HUES6 (cell line): ENCODE measurements at regions not wholly inside any gene's neighbourhood (a gene's known extent, or its start where the extent isn't known, plus 50 kb on each side); places are given as distances from the start of the nearest gene placed in this dataset.
"Not testable (repeated sequence)": the region's sequence is repeated elsewhere in the genome, so short reads cannot be mapped to it uniquely, and the experiment has no call there.

Experiments used
- H3K27ac ChIP-seq: 2 replicates; pipeline ENCODE4 v1.7.0; 2013; ENCODE audit warnings: low read depth, mild to moderate bottlenecking, low read length, inconsistent platforms
- H3K27me3 ChIP-seq: 2 replicates; pipeline ENCODE4 v1.6.1; 2013; ENCODE audit warnings: low read length; ENCODE audit not compliant: control insufficient read depth, insufficient read depth
- H3K36me3 ChIP-seq: 2 replicates; pipeline ENCODE4 v1.6.1; 2013; ENCODE audit warnings: low read length; ENCODE audit not compliant: control insufficient read depth, insufficient read depth
- H3K4me1 ChIP-seq: 2 replicates; pipeline ENCODE4 v1.6.1; 2013; ENCODE audit warnings: low read length; ENCODE audit not compliant: control insufficient read depth, insufficient read depth
- H3K4me3 ChIP-seq: 2 replicates; pipeline ENCODE4 v1.5.1; 2013; ENCODE audit warnings: low read depth, low read length
- H3K9ac ChIP-seq: one replicate; pipeline ENCODE4 v1.6.1; 2013; ENCODE audit warnings: mild to moderate bottlenecking, low read length
- H3K9me3 ChIP-seq: 2 replicates; pipeline ENCODE4 v1.6.1; 2013; ENCODE audit warnings: low read depth, low read length; ENCODE audit not compliant: control insufficient read depth, insufficient read depth

DNA sequence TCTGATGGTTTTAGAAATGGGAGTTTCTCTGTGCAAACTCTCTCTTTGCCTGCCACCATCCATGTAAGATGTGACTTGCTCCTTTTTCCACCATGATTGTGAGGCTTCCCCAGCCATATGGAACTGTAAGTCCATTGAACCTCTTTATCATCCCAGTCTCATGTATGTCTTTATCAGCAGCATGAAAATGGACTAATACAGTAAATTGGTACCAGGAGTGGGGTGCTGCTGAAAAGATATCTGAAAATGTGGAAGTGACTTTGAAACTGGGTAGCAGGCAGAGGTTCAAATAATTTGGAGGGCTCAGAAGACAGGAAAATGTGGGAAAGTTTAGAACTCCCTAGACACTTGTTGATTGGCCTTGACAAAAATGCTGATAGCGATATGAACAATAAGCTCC, 368.3 kb downstream of the ZIC3 start:
- Histone ChIP-seq H3K9me3 (peaks cover 50% of the 10 kb centered on the region), H3K4me3 (0 out of 2 replicates have a peak overlapping the region, but pooled peaks have one; percentile 13)
- H3K36me3 ChIP-seq, H3K9ac ChIP-seq, H3K27me3 ChIP-seq, H3K4me1 ChIP-seq, H3K27ac ChIP-seq: not testable (repeated sequence)

DNA sequence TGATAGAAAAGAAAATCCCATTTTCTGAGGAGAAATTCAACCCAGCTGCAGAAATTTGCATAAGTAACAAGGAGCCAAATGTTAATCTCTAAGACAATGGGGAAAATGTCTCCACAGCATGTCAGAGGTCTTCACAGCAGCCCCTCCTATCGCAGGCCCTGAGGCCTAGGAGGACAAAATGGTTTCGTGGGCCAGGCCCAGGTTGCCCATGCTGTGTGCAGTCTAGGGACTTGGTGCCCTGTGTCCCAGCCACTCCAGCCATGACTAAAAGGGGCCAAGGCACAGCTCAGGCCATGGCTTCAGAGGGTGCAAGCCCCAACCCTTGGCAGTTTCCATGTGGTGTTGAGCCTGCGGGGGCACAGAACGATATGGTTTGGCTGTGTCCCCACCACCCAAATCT, 369.0 kb downstream of the ZIC3 start:
- not testable (repeated sequence) for H3K27me3 ChIP-seq, H3K9ac ChIP-seq, H3K36me3 ChIP-seq, H3K4me1 ChIP-seq, H3K4me3 ChIP-seq, H3K27ac ChIP-seq
- H3K9me3 ChIP-seq = peaks cover 50% of the 10 kb centered on the region

- H3K27me3 ChIP-seq = no peaks in the 10 kb centered on the region; the same call in 1 of the 2 replicates
- H3K9ac ChIP-seq = no peak overlapping the region
- peaks cover 8% of the 10 kb centered on the region; the same call in 1 of the 2 replicates for H3K4me1 ChIP-seq
- no peaks in the 10 kb centered on the region for H3K36me3 ChIP-seq
- no peak overlapping the region for H3K27ac ChIP-seq
- H3K9me3 ChIP-seq = peaks cover 27% of the 10 kb centered on the region
- no peak overlapping the region for H3K4me3 ChIP-seq
Observed at GRCh38 chrX:137945470-137945869, 379.5 kb downstream of the ZIC3 start.

DNA sequence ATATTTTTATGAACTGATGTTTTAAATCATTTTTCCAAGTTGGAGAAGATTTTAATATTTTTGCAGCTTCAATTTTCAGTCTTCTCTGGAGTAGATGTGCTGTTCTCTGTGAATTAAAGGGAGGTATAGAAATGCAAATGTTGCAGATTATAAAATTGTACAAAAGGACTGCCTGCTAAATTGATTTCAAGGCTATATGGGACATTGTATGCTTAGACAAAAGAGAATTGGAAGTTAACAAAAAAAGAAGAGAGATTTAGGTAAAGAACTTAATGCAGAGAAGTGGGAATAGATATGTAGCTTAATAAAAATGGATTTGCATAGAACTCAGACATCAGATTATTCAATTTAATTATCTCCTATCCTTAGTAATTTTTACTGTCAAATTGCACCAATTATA, 403.3 kb downstream of the ZIC3 start:
- H3K9me3 ChIP-seq = no peaks in the 10 kb centered on the region
- no peak overlapping the region for H3K27ac ChIP-seq
- H3K36me3 ChIP-seq = no peaks in the 10 kb centered on the region
- no peaks in the 10 kb centered on the region for H3K27me3 ChIP-seq
- H3K4me1 ChIP-seq = no peaks in the 10 kb centered on the region
- H3K4me3 ChIP-seq = no peak overlapping the region
- no peak overlapping the region for H3K9ac ChIP-seq

DNA sequence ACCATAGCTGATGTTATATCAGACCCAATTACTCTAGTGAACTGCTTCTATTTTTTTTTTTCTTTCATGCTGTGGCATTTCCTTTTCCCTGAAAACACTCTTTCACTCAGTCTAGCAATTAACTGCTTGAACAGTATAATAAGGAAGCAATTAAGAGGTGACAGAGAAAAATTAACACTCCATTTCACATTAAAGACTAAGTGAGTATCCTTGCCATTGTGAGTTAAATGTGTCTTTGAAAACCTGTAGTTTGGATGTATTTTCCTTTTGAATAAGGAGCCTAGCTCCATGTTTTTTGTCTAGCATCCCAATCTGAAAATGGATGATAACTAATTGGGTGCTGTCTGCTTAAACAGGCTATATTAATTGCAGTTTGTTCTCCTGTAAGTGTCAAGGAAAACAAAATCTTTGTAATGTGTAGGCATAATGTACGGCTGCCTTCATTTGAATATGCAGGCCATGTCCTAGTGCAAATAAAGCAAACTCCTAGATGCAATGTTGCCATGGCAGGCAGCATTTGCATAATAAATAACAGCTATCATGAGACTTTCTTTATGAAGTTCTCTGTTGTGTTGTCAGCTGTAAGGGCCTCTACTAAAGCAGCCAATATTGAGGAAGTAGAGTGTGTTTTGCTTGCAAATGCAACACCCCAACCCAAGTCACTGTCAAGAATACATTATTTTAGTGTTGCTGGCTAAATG, 416.7 kb downstream of the ZIC3 start:
- Histone ChIP-seq H3K27me3 (no peaks in the 10 kb centered on the region; the same call in 1 of the 2 replicates), H3K4me1 (peaks cover 30% of the 10 kb centered on the region), H3K27ac (no peak overlapping the region), H3K4me3 (no peak overlapping the region), H3K36me3 (no peaks in the 10 kb centered on the region), H3K9me3 (no peaks in the 10 kb centered on the region), H3K9ac (no peak overlapping the region)

- Histone ChIP-seq H3K9me3 (no peaks in the 10 kb centered on the region), H3K27me3 (no peaks in the 10 kb centered on the region; the same call in 1 of the 2 replicates), H3K4me3 (no peak overlapping the region), H3K36me3 (no peaks in the 10 kb centered on the region), H3K9ac (no peak overlapping the region), H3K27ac (no peak overlapping the region), H3K4me1 (peaks cover 23% of the 10 kb centered on the region)
Observed at GRCh38 chrX:137988470-137988869, 422.5 kb downstream of the ZIC3 start.

- H3K27ac ChIP-seq = no peak overlapping the region
Observed at GRCh38 chrX:137998619-137999018, 432.7 kb downstream of the ZIC3 start.

DNA sequence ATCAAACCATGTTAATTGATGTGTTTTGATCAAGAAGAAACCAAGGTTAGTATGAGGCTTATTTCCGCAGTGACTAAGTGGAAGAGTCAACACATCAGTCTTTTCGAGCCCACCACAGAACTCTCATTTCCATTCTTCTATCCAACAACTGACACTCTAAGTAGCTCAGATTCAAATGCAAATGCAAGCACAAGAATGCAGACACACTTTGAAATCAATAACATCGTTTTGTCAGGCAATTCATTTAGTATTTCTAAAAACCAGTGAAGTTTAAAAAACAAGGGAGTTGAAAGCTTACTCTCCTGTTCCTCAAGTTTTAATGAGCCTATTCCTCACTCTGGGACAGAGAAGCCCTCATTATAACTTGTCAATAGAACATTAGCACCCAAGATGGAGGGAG, 433.1 kb downstream of the ZIC3 start:
- no peaks in the 10 kb centered on the region for H3K36me3 ChIP-seq
- H3K27ac ChIP-seq = peak overlapping the region; percentile 24; the same call in 1 of the 2 replicates
- no peak overlapping the region for H3K4me3 ChIP-seq
- no peaks in the 10 kb centered on the region for H3K9me3 ChIP-seq
- H3K4me1 ChIP-seq = peaks cover 40% of the 10 kb centered on the region
- H3K27me3 ChIP-seq = no peaks in the 10 kb centered on the region; the same call in 1 of the 2 replicates
- H3K9ac ChIP-seq = no peak overlapping the region

More at GRCh38 chrX:137998619-137999018, 432.7 kb downstream of the ZIC3 start:
- H3K9ac ChIP-seq = no peak overlapping the region
- no peaks in the 10 kb centered on the region; the same call in 1 of the 2 replicates for H3K27me3 ChIP-seq
- H3K4me1 ChIP-seq = peaks cover 40% of the 10 kb centered on the region
- no peaks in the 10 kb centered on the region for H3K9me3 ChIP-seq
- no peaks in the 10 kb centered on the region for H3K36me3 ChIP-seq
- no peak overlapping the region for H3K4me3 ChIP-seq

DNA sequence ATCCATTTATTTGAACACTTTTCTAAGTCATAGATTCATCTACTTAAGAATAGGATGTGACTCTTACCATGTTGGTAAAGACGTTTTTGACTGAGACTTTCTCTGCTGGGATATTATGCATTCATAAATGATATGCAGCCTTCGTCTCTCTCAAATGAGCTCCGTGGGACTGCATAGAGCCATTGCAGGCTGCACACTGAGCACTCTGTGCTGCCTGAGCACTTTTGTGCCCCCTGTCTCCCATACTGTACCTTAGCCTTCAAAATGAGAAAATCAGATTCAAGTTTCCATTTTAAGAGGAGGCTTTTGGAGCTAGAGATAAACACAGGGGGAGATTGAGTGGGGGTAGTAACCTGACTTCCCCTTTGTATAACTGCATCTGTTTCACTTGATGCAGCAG, 433.6 kb downstream of the ZIC3 start:
- Histone ChIP-seq H3K4me1 (peaks cover 40% of the 10 kb centered on the region), H3K9ac (no peak overlapping the region), H3K27me3 (no peaks in the 10 kb centered on the region; the same call in 1 of the 2 replicates), H3K9me3 (no peaks in the 10 kb centered on the region), H3K4me3 (no peak overlapping the region), H3K27ac (peak overlapping the region; percentile 24; the same call in 1 of the 2 replicates), H3K36me3 (no peaks in the 10 kb centered on the region)

- H3K4me3 ChIP-seq = no peak overlapping the region
- no peaks in the 10 kb centered on the region for H3K36me3 ChIP-seq
- H3K9me3 ChIP-seq = no peaks in the 10 kb centered on the region
- peaks cover 40% of the 10 kb centered on the region for H3K4me1 ChIP-seq
- no peak overlapping the region for H3K9ac ChIP-seq
- no peak overlapping the region for H3K27ac ChIP-seq
- no peaks in the 10 kb centered on the region; the same call in 1 of the 2 replicates for H3K27me3 ChIP-seq
Observed at GRCh38 chrX:138001226-138001625, 435.3 kb downstream of the ZIC3 start.

- no peak overlapping the region for H3K9ac ChIP-seq
- H3K4me1 ChIP-seq = peaks cover 10% of the 10 kb centered on the region
- H3K4me3 ChIP-seq = no peak overlapping the region
- no peaks in the 10 kb centered on the region; the same call in 1 of the 2 replicates for H3K27me3 ChIP-seq
- no peaks in the 10 kb centered on the region for H3K9me3 ChIP-seq
- H3K36me3 ChIP-seq = no peaks in the 10 kb centered on the region
- H3K27ac ChIP-seq = no peak overlapping the region
Observed at GRCh38 chrX:138006180-138006579, 440.3 kb downstream of the ZIC3 start.
